Kidney epithelial cell (primary cell): ENCODE measurements at regions not wholly inside any gene's neighbourhood (a gene's known extent, or its start where the extent isn't known, plus 50 kb on each side); places are given as distances from the start of the nearest gene placed in this dataset.

Experiments
- DNase-seq: peaks from one replicate; pipeline ENCODE4 v3.0.0-alpha.2; 2010; ENCODE audit warnings: low read depth
- H3K27me3 ChIP-seq: 2 replicates; pipeline ENCODE4 v1.6.0; 2011; ENCODE audit warnings: low read length; ENCODE audit not compliant: control insufficient read depth, insufficient read depth
- H3K36me3 ChIP-seq: 2 replicates; pipeline ENCODE4 v1.5.1; 2011; ENCODE audit warnings: low read length; ENCODE audit not compliant: control insufficient read depth, insufficient read depth
- H3K4me3 ChIP-seq: 2 replicates; pipeline ENCODE4 v1.5.1; 2011; ENCODE audit warnings: low read depth, mild to moderate bottlenecking, control low read depth, low read length
- TF ChIP-seq, protein P1 (sequence below): IDR thresholded peaks from 2 replicates; pipeline ENCODE4 v1.5.1; 2011; ENCODE audit warnings: mild to moderate bottlenecking, moderate library complexity, low read length, control low read depth, inconsistent platforms; ENCODE audit not compliant: insufficient read depth, poor library complexity, severe bottlenecking

DNA sequence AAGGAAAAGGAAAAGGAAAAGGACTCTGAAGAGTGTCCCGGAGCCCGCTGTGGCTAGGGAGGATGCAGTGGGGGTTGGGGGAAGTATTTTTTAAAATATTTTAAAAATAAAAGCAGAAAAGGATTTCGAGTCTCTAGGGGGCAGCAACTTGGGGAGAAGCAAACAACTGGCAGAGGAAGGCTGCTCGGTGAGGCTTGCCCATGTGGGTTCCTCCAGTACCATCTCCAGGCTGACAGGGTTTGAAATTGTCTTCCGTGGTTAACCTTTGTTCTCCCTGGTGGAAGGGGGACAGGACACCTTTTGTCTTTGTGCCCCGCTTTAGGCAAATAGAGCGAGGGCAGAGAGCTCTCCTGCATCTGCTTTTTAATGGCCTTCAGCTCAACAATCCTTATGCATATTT lies 60.4 kb upstream of the SNX9 start:
- Histone ChIP-seq H3K27me3 (no peaks in the 10 kb centered on the region), H3K4me3 (no peak overlapping the region), H3K36me3 (no peaks in the 10 kb centered on the region)
- TF ChIP-seq, protein P1, sequence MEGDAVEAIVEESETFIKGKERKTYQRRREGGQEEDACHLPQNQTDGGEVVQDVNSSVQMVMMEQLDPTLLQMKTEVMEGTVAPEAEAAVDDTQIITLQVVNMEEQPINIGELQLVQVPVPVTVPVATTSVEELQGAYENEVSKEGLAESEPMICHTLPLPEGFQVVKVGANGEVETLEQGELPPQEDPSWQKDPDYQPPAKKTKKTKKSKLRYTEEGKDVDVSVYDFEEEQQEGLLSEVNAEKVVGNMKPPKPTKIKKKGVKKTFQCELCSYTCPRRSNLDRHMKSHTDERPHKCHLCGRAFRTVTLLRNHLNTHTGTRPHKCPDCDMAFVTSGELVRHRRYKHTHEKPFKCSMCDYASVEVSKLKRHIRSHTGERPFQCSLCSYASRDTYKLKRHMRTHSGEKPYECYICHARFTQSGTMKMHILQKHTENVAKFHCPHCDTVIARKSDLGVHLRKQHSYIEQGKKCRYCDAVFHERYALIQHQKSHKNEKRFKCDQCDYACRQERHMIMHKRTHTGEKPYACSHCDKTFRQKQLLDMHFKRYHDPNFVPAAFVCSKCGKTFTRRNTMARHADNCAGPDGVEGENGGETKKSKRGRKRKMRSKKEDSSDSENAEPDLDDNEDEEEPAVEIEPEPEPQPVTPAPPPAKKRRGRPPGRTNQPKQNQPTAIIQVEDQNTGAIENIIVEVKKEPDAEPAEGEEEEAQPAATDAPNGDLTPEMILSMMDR: peak; percentile 20
- DNase-seq: no peak

DNA sequence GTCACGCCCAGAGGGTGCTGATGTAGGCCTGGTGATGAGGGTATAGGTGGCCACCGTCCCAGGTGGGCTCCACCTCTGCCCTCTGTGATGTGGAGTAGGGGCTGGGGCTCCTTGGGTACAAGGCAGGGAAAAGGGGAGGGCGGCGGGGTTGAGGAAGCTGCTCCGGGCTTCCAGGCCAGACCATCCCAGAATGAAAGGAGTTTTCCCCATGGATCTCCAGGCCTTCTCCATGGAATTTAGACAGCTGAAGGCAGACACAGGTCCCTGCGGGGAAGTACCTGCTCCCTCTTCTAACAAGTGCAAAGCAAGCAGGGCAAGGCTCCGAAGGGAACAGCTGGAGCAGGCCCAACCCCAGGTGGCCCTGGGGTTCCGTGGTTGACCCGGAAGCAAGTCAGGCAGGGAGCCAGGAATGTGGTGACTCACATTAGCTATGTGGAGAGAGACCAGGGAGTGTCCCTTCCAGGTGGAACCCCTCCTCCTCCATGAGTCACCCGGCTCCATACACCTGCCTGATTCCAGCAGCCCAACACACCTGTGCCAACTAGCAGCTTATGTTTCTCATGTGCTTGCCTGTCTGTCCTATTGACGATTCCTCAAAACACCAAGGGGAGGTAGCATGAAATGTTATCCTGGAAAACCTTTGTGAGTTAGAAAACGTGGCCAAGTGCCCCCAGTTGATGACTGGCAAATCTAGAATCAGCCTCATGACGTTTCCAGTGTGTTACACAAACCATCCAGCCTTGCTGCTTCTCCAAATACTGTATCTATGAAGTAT lies 59.7 kb upstream of the SNX9 start:
- peak; percentile 94 for DNase-seq
- TF ChIP-seq, protein P1: no peak
- Histone ChIP-seq H3K4me3 (no peak overlapping the region), H3K36me3 (no peaks in the 10 kb centered on the region), H3K27me3 (no peaks in the 10 kb centered on the region)

DNA sequence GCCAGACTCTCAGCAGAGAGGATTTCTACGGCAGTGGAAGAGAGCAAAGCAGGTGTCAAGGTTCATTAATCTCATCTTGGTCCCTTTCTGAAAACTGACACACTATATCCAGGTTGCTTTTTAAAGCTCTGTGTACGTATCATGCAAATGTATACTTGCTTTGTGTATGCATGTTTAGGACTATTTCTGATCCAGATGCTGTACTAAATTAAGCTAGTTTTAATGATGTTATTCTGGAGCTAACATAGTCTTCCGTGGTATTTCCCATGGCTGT lies 59.2 kb upstream of the SNX9 start:
- TF ChIP-seq, protein P1: no peak
- Histone ChIP-seq H3K4me3 (no peak overlapping the region), H3K36me3 (no peaks in the 10 kb centered on the region), H3K27me3 (no peaks in the 10 kb centered on the region)
- DNase-seq: no peak

DNA sequence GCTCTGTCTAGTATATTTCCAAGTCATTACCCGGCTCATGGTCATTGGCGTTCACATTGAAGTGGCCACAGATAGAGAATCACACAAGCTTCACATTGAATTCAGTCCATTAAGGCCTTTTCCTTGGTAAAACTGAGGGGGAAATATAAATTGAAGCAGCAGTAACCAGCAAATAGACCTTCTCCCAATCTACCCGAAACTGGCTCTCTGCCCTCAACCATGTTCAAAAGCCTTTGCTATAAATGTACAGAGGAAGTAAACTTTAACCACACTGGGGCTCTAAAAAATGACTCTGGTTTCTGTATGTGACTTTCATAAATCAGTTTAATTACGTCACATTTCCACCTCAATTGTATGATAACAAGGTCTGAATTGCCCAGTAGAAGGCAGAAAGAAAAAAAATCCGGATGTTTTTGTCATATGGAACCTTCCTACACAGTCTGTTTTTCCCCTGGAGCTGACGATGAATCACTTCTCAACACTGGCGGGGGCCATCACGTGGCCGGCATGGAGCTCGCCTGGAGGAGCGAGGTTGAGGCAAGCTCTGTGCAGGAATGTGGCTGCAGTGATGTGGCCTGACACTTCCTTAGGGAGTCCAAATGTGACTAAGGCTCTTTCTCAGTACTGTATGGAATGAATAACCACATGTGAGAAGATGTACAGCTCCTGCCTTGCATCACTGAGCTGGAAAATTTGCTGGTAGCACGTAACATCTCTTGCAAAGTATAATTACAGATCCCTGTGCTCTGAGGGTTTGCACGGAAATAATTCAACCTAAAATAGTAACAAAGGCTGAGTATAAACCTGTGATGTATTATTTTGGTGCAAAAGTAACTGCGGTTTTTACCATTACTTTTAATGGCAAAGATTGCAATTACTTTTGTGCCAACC lies 58.6 kb upstream of the SNX9 start:
- H3K36me3 ChIP-seq: no peaks in the 10 kb centered on the region
- no peak overlapping the region for H3K4me3 ChIP-seq
- DNase-seq: peak; percentile 100
- TF ChIP-seq, protein P1: no peak
- H3K27me3 ChIP-seq: no peaks in the 10 kb centered on the region

DNA sequence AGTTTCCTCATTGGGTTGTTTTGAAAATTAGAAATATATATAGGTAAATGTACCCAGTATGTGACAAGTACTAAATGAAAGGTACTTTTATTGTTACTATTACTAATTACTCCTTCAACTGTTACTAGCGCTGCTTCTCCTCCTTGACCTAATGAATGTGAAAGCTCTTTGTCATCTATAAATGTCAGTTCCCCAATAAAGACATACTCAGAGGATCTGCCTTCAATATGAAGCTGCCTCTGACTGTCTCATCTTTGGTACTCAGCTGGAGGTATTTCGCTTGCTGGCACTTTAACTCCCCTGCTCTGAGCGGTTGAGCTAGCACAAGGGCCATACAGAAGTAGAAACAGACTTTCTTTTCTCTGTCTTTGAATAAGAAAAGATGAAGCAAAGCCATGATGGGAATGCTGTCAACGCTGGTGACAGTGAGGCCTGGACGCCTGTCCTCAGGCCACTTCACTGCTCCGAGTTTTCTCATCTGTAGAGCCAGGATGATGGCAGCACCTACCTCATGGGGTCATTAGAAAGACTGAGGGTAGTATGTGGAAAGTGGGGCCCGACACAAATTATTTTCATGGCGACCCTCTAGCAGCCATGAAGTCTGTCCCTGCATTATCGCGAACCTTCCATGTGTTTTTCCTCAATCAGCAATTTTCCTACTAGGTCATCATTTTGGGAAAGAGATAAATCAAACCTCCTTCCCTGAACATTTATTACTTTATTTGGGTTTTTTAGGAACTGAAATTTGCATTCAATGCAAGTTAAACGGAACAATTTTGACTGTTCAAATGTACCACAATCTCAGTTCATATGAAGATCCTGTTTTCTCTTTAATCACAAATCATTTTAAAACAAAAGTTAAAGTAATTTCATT lies 55.9 kb upstream of the SNX9 start:
- Histone ChIP-seq H3K27me3 (no peaks in the 10 kb centered on the region), H3K36me3 (no peaks in the 10 kb centered on the region), H3K4me3 (no peak overlapping the region)
- no peak for DNase-seq
- TF ChIP-seq, protein P1: no peak
